AG04449 (cell line): ENCODE measurements at regions not wholly inside any gene's neighbourhood (a gene's known extent, or its start where the extent isn't known, plus 50 kb on each side); places are given as distances from the start of the nearest gene placed in this dataset.

Experiments
- CTCF ChIA-PET: fragments of 350-600 bp; formaldehyde crosslinking; extraction: SDS; loops from one replicate; lab custom pipeline; 2021; ENCODE audit warnings: antibody characterized with exemption; lab: Yijun Ruan, JAX
- POLR2A ChIA-PET: fragments of 400-600, 350-600 bp; formaldehyde crosslinking; extraction: SDS; loops from one replicate; lab custom pipeline; 2020; ENCODE audit warnings: antibody characterized with exemption, inconsistent platforms; lab: Yijun Ruan, JAX
- DNase-seq: peaks from one replicate; pipeline ENCODE4 v3.0.0-alpha.2; 2010; ENCODE audit warnings: low read depth, low spot score
- H3K4me3 ChIP-seq: 2 replicates; pipeline ENCODE4 v1.5.1; 2011; ENCODE audit warnings: low read depth, mild to moderate bottlenecking, control low read depth, low read length
- CTCF ChIP-seq: IDR thresholded peaks from one replicate; pipeline ENCODE4 v1.5.1; 2011; ENCODE audit warnings: mild to moderate bottlenecking, moderate library complexity, low read length, control low read depth, inconsistent platforms; ENCODE audit not compliant: insufficient read depth; ENCODE audit errors: missing control alignments

GRCh38 chr20:22473293-22473692, 111.1 kb downstream of the FOXA2 start:
- ChIA-PET POLR2A (no interaction called here), CTCF (no interaction called here)
- DNase-seq, result no peak

GRCh38 chr20:22472447-22473100, 111.8 kb downstream of the FOXA2 start:
- H3K4me3 ChIP-seq, result no peak overlapping the region
- TF ChIP-seq CTCF, result no peak
- CTCF ChIA-PET, result no interaction called here
- POLR2A ChIA-PET, result no interaction called here
- no peak for DNase-seq

More at GRCh38 chr20:22473293-22473692, 111.1 kb downstream of the FOXA2 start:
- TF ChIP-seq CTCF, result no peak
- H3K4me3 ChIP-seq, result no peak overlapping the region

GRCh38 chr20:22471156-22471836, 113.1 kb downstream of the FOXA2 start:
- ChIA-PET CTCF (no interaction called here), POLR2A (no interaction called here)
- H3K4me3 ChIP-seq, result no peak overlapping the region
- no peak for DNase-seq
- no peak for TF ChIP-seq CTCF

GRCh38 chr20:22470620-22471026, 113.7 kb downstream of the FOXA2 start:
- POLR2A ChIA-PET, result no interaction called here
- no peak overlapping the region for H3K4me3 ChIP-seq
- no peak for TF ChIP-seq CTCF
- CTCF ChIA-PET, result no interaction called here
- DNase-seq, result no peak

- ChIA-PET CTCF (no interaction called here), POLR2A (no interaction called here)
- TF ChIP-seq CTCF, result no peak
- no peak overlapping the region for H3K4me3 ChIP-seq
- DNase-seq, result no peak
These were observed 117.8 kb downstream of the FOXA2 start for GRCh38 chr20:22466447-22467171.

- DNase-seq, result no peak
- TF ChIP-seq CTCF, result no peak
- ChIA-PET CTCF (no interaction called here), POLR2A (no interaction called here)
- no peak overlapping the region for H3K4me3 ChIP-seq
These were observed 118.5 kb downstream of the FOXA2 start for GRCh38 chr20:22465622-22466446.
